ENCODE measurements at regions not wholly inside any gene's neighbourhood (a gene's known extent, or its start where the extent isn't known, plus 50 kb on each side); places are given as distances from the start of the nearest gene placed in this dataset.

DNA sequence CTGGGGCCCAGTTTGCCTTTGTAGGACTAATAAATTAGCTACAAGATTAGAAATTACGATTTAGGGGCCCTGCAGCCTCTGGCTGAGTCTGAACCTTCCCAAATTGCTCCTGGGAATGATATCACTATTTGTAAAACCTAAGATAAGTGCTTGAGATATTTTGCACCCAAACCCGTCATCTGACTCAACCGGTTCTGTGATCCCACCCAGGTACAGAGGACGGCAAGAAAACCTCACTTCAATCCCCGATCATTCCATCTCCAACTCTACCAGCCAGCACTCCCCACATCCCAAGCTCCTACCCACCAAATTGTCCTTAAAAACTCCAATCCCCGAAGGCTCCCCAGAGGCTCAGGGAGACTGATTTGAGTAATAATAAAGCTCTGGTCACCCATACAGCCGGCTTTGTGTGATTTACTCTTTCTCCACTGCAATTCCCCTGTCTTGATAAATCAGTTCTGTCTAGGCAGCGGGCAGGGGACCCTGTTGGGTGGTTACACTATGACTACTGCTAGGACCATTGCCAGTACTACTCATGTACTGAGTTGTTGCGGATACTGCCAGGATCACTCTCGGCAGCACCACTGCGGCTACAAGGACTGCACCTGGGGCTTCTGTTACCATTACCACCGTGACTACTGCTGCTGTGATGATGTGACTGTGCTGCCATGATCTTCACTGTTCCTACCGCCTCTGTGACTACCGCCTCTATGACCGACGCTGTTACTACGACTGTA lies 73.1 kb downstream of the IRF8 start:
- no peak for DNase-seq

DNA sequence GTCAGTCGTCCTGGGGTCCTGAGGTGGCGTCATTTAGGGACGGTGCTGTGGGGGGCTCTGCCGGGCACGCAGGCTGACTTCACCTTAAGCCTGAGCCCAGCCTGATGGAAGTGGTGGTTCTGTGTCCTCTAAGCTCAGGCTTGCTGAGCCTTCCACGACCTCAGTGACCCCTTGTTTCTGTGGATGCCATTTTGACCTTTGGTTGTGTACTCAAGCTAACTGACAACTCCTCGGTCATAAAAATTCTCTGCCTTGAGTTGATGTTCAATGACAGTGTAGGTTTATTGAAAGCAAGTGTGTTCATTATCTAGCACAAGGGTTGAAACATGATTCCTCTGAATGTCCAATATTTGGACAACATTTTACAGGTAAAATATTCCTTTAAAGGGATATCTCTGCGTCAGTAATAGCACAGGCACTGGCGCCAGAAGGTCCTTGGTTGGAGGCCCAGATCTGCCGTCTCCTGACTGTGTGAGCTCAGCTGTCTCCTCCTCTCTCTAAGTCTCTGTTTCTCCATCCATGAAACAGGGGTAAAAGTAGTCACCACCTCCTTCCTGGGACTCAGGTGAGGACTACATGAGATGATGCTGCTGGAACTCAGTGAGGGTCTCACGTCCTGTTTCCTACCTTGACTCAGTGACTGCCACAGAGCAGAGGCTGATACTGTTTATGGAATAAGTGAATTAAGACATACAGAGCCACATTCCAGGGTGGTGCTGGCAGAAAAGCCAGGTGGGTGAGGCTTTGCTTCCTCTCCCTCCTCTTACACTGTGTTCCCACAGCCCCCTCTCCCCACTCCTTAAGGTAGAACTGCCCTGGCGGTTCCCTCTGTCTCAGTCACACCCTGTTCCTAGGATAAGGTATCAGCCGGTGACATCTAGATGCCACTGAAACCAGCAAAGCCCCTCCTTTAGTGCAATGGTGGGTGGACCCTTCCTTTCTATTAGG lies 75.7 kb downstream of the IRF8 start:
- DNase-seq = no peak

DNA sequence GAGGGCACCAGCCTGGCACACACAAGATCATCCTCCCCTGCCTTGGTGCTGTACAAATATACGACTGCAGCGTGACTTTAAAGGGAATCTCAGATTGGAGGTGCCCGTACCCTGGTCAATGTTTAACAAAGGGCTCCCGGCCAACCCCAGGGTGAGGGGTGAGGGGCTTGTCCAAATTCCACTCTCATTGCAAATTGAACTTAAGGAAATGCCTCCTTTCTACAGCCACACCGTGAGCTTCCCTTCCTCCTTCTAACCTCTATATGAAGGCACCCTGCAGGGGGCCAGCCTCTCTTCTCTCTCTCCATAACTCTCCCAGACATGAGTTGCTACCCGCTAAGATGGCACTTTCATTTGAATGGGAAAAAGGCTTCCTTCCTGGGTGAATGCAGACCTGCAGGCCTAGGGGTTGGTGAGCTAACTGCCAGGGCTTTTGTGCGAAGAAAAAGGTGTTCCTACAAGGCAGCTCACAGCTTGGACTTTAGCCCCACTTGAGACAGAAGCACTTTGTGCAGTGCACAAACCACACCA lies 76.6 kb downstream of the IRF8 start:
- DNase-seq = no peak

DNA sequence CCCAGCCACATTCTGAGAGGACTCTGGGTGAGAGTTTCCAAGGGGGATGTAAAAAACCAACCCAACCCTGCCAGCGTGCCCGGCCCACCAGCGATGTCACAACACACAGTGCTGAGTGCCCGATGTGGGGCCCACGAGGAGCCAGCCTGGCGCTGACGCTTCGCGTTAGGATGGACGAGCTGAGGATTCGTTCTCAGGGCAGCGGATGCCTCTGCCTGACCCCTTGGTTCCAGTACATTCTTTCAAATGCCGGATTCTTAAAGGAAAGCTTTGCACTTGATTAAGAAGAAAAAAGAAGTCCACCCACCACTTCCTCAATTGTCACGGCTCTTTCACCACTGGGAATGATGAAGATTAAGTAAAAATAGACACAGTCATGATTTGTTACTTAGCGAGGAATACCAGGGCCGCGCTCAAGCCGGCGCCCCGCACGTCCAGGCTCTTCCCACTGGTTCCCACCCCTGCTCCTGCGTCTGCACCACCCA lies 79.4 kb downstream of the IRF8 start:
- no peak for DNase-seq

DNA sequence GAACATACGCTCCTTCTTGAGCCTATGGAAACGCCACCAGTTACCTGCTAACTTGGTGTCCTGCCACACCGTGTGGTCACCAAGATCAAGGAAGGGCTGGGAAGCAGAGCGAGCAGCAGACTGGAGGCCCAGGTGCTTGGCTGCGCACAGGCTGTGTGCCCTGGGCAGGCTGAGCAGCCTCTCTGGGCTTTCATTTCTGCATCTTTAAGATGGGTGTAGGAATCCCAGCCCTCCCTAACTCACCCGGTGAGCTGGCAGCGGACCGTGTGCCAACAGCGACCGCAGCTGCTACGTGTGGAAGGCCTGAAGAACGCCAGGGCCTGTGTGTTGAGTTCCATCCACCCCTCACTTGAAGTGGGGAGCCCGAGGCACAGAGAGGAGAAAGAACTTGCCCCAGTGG lies 80.0 kb downstream of the IRF8 start:
- DNase-seq = no peak

DNA sequence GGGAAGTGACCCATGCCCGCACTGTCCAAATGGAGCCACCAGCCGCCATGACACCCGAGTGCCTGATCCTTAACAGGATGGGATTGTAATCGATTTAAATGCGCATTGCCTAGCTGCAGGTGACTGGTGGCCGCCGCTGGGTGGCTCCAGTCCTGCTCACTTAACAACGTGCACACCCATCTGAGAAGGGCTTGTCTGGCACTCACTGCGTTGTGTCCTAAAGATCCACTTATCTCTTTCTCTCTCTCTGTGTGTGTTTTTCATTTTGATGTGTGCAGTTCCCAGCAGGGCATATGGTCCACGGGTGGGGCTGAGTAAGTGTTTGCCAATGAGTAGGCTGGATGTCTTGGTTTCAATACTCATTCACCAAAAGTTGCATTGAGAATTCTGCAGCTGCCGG lies 80.6 kb downstream of the IRF8 start:
- DNase-seq = no peak

DNA sequence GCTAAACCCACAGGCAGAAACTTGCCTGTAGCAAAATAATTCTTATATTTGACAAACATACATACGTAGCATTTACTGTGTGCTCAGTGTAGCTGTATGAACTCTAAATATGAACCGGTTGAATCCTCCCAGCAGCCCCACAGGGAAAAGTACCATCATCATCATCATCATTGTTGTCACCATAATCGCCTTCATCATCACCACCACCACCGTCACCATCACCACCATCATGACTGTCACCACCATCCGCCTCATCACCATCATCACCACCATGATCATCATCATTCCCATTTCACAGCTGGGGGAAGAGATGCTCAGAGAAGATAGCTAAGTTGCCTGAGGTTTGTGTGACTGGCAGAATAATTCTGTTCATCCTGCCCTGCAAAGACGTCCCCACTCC lies 81.7 kb downstream of the IRF8 start:
- no peak for DNase-seq

DNA sequence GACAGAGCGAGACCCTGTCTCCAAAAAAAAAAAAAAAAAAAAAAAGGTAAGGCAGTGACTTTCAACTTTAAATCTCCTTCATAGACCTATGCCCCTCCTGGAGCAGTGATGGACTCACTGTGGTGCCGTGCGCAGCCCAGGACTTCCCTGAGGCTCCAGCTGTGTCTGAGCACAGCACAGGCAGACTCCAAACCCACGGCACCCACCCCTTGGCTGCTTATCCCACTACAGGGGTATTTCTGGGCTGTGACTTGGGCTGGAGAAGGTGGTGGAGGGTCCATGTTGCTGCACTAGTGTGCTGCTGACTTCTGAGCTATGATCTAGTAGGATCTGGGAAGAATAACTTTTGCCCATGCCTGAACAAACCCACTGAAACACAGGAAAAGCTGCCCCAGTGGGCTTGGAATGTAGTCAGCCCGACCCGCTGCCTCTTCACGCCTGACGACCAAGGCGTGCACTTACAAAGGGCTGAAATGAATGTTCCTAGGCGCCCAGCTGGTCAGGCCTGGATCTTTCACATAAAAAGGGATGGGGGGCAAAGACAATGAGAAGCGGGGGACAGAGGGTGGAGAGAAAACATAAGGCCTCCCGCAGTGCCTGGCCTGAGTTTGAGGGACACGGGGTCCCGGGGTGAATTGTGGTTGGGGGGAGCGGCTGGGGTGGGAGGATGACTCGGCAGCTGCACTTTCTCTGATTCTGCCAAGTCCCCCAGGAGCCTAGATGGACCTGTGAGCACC lies 83.0 kb downstream of the IRF8 start:
- DNase-seq = no peak

DNA sequence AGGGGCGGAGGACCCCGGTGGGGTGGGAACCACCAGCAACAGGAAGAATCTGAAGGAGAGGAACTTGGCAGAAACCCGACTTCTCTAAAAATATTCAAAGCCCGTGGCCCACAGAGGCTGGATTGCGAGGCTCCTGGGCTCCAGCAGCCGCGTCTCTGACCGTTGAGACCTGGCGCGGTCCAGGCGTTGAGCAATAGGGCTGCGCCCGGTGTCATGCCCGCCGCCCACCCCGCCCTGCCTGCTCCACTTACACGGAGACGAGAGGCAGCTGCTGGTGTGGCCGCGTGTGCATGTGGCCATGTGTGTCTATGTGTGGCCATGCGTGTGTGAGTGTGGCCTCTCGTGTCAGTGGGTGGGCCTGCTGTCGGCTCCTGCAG lies 83.6 kb downstream of the IRF8 start:
- no peak for DNase-seq

DNA sequence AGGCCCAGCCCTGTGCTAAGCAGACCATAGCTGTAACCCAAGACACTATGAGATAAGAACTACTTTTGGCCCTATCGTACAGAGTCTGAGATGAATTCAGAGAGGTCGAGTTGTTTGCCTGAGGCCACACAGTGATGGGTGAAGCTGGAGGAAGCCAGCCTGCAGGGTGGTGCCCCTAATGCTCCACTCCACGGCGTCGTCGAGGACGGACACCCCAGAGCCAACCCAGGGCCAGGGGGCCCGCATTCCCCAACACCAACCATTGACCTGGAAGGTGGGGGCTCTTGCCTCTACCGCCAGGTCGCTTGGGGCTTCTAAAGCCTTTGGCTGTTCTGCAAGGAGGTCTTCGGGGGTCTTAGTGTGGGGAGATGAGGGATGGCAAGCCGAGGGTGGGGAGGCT lies 84.1 kb downstream of the IRF8 start:
- DNase-seq = no peak

DNA sequence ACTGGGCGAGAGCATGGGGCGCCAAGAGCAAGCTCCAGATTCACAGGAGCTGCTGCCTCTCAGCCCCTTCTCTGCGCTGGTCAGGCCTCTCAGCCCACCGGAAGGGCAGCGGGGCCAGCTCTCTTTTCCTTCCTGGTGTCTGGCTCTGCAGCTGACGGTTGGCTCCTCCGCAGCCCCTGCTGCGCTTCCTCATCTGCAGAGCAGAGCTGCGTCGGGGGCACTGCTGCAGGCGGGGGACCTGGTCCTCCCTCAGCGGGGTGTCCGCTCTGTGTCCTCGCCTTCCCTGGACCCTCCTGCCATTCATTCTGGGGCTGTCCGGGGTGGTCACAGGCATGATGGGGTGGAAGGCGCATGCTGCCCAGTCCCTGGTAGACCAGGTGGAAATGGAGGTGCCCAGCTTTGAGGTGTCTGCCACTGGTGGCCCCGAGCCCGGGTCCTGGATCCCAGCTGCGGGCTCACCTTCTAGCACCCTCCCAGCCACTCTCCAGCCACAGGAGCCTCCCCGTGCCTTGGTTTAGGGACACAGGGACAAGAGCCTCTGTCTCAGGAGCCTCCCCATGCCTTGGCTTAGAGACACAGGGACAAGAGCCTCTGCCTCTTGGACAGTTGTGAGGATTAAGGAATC lies 84.8 kb downstream of the IRF8 start:
- no peak for DNase-seq

DNA sequence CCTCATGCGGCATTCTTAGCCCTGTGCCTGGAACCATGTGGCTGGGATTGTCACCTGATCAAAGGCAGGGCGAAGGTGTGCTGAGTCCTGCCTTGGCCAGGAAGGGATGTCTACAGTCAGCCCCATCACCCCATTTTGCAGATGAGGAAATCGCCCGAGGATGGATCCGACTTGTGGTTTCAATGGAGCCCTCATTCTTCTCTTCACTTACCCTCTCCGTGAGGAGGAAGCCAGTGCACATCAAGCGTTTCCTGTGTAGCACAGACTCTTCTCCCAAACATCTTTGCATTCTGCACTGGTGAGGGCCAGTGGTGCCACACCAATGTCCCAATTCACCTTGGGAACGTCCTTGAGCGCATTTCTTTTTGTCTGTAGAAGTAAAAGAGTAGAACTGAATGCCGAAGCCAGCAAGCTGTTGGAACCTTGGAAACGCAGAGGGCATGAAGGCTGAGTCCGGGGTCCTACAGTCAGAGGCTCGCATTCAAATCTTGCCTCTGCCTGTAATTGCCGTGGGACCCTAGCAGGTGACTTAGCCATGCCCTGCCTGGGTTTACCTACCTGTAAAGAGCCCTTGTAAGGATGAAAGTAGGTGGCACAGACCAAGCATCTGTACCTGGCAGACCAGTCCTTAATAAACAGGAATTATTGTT lies 85.4 kb downstream of the IRF8 start:
- DNase-seq = no peak

DNA sequence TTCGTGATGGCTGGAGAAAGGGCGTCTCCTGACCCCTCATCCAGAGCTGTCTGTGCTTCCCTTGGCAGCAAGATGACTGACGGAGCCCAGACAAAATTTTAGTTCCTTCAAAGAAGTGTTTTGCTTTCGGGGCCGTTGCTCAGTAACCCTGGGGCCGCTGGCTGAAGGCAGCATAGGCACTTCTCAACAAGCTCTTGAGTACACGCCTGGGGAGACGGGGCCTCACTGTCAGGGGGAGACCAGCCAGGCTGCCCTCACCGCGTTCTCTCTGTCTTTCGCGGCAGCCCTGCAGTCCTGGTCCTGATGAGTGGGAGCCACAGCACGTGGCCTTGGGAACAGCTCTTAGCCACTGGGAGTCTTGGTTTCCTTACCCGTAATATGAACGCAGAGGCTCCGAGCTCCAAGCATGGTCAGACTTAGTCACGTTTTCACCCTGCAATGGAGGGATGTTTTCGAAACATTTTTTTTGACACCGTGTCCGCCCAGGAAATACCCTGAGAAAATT lies 86.0 kb downstream of the IRF8 start:
- no peak for DNase-seq

DNA sequence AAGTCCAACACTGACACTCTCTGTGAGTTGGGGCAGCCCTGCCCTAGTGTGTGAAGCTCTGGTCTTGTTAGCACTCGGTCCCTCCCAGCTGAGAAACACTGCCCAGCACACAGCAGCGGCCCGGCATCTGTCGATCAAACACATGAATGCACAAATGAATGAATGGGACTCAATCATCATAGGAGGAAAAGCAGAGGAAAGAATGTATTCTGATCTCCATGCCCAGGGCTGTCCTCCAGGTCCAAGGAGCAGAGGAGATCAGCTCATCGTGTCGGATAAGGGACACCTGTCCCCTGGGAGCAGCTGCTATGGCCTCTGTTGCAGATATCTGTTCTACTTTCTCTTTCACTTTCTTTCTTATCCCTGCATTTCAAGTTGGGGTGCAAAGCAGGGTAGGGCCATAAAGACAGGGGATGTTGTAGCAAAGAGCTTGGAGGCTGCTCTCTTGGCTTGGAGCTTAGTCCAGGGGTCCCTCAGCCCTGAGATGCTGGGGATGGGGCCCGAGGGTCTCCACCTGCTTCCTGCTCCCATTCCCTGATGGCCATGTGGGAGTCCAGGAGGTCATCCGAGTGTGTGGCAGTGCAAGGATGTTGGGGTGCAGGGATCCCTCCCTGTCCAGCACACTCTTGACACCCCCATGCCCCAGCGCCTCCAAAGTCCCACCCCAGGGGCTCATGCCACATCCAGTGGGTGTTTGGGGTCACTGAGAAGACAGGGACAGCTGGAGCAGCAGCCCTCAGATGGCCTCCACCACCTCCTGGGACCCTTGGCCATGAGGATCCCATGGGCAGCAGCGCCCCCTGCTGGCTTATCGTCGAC lies 88.2 kb downstream of the IRF8 start:
- no peak for DNase-seq

DNA sequence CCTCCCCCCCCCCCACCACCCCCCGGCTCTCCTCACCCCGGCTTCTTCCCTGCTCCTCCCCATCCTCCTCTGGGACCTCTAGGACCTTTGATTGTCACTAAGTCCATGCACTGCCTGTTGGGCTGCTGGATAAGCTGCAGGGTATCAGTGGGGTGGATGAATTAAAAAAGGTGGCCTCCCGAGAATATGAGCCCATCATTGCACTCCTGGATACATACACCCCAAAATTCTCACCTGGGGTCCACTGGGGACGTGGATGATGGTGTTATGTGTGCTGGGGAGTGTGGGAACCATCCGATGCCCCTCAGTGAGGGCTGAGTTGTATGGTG lies 88.8 kb downstream of the IRF8 start:
- DNase-seq = no peak

DNA sequence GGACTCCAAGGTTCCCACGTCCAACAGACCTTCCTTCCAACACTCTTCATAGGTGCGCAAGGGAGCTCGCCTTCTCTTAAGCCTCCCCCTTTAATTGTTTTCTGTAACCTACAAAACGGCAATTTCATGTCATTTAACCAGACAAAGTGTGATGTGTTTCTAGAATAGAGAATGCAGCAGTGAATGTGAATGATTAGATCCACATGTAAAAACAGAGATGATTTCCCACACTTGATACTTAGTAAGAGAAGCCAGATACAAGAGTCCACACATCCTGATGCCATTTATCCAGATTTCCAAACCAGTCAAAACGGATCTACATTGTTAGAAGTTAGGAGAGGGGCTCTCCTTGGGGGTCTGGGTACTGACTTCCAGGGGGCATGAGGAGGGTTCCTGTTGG lies 89.3 kb downstream of the IRF8 start:
- no peak for DNase-seq

DNA sequence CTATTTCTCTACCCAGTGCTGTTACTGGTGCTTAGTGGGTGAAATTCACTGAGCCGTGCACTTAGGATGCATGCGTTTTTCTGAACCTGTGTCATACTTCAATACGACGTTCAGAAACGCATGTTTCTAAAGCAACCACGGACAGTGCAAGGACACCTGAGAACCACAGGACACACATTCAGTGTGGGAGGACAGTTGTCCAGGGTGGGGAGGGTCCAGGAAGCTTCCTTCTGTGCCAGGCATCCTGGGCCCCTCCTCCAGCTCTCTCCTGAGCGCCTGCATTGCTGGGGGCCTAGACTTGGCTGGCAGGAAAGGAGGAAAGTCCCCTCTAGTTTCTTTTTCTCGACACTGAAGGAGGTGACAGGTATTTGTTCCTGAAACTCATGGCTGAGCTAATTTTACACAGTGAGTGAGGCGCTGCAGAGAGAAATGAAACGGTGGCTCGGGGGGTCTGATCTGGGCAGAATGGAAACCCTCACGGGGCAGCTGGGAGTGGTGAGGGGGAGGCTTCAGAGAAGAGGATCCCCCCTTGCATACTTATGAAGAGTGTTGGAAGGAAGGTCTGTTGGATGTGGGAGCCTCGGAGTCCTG lies 89.9 kb downstream of the IRF8 start:
- DNase-seq = no peak

DNA sequence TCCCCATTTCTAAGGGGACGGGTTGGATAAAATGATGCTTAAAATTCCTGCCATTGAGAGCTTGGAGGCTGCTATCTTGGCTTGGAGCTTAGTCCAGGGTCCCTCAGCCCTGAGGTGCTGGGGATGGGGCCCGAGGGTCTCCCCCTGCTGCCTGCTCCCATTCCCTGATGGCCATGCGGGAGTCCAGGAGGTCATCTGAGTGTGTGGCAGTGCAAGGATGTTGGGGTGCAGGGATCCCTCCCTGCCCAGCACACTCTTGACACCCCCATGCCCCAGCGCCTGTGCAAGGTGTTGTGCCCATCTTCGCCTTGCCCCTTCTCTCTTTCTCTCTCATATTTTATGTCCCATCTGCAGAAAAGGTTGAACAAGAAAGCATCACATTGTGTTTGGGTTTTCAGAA lies 90.4 kb downstream of the IRF8 start:
- no peak for DNase-seq

DNA sequence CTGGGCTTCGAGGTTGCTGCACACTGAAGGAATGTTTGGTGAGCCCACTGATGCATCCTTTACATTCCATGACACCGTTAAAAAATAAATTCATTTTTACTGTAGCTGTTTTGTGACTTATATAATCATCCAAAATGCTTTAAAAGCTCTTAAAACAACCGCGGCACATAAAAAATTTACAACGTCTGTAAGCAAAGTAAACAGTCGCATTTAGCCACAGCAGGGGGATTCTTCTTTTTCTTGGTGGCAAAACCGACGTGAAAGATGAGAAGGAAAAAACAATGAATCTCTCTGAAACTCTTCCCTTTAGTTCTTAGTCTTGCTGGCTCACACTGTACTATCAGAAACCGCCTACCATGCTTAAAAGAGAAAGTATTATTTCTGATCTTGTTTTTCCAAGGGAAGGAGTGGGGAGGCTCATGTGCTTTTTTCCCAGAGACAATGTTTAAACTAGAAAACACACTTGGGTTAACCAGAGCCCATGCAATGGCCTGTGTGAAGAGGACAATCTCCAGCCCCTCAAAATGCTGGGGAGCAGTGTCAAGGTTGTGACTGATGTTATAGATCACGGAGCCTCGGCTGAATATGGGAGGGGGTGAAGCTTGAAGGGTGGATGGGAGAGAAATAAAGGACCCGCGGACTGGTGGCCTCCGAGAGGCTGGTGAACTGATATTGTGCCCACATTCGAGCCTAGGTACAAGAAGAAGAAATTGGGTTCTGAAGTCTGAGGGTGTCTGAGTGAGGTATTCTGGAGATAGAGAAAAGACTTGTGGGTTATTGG lies 91.1 kb downstream of the IRF8 start:
- DNase-seq = no peak

DNA sequence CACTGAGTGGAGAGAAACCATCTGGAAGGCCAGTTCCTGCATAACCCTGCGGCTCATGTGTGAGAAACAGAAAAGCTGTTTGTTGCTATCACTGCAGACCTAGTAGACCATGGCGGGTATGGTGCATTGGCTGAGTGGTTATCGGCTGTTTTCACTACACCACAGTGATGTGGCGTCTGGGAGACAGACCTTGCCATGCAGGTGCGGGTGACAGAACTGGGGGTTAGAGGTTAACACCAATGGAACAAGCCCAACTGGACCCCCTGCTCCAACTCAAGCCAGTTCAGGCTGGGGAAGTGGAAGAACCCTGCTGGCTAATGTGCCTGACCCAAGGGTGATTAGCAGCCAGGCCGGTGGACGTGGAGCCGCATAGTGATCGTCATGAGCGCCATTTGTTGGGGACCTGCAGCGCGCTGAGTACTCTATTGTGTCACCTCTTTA lies 91.9 kb downstream of the IRF8 start:
- DNase-seq = no peak

Measured in NCI-H2029 treated with DMSO at 0.1 percent for 48 hours (cell line).